ENCODE measurements at regions not wholly inside any gene's neighbourhood (a gene's known extent, or its start where the extent isn't known, plus 50 kb on each side); places are given as distances from the start of the nearest gene placed in this dataset.

DNA sequence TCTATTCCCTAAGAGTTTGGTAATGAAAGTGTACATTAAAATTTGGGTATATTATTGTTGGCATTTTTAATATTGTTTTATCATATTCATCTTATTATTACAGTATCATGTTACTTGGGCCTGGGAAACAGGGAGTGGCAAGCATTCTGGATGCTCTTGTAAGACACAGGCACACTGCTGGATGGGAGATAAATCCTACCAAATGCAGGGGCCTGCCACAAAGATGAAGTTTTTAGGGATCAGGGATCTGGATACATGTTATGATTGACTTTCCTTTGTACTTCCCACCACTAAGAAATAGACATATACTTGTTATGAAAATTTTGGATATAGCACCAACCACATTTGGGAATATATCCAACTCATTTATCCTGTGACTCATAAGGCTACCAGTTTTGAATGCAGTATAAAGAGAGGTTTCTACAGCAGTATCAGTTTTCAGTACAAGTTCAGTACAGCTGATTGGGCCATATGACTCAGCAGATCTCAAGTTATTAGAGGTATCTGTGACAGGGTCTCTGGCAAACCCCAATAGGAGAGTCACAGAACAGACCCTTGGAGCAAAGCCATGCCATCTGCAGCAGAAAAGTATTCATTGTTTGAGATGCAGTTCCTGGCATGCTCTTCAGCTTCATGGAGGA is 360.1 kb downstream of the DMAC1 start:
- FAIRE-seq (no peak), DNase-seq (ENCODE audit: low read depth in 1 of 2, low spot score in 2 of 2) (no peak)
- Histone ChIP-seq H2AK5ac (ENCODE audit: low read depth, low read length) (no peak overlapping the region), H4K91ac (replicated peaks; ENCODE audit: insufficient read length, low read length) (no peak overlapping the region), H2BK20ac (ENCODE audit: low read length) (no peak overlapping the region), H4K8ac (ENCODE audit: extremely low read depth, insufficient read depth, low read length) (no peak overlapping the region), H2BK12ac (ENCODE audit: low read depth, low read length) (no peak overlapping the region), H2BK15ac (ENCODE audit: low read length) (no peak overlapping the region), H3K4ac (replicated peaks; ENCODE audit: insufficient read length, low read depth, low read length) (no peak overlapping the region), H2BK120ac (replicated peaks; ENCODE audit: low read depth, low read length) (no peak overlapping the region), H2BK5ac (ENCODE audit: low read depth, low read length) (no peak overlapping the region), H3K9ac (replicated peaks in 1 of 4; ENCODE audit: extremely low read depth in 1 of 4, low read depth in 3 of 4, low read length in 3 of 4) (no peak overlapping the region), H3K4me3 (ENCODE audit: extremely low read depth in 1 of 4, insufficient read depth in 2 of 4, low read depth in 3 of 4, low read length in 4 of 4) (no peak overlapping the region), H3K14ac (ENCODE audit: insufficient read length) (no peak overlapping the region), H2AFZ (ENCODE audit: low read length) (no peak overlapping the region), H3K9me3 (ENCODE audit: insufficient read depth in 2 of 2, low read depth in 1 of 2, low read length in 1 of 2) (no peaks in the 10 kb centered on the region), H3K56ac (replicated peaks; ENCODE audit: insufficient read length, low read depth, low read length) (no peak overlapping the region), H3K79me2 (ENCODE audit: control insufficient read depth in 1 of 2, insufficient read depth in 2 of 2, low read length in 2 of 2) (no peaks in the 10 kb centered on the region), H3K36me3 (ENCODE audit: control insufficient read depth in 2 of 4, insufficient read depth in 4 of 4, low read length in 3 of 4) (no peaks in the 10 kb centered on the region), H3K27ac (ENCODE audit: low read depth, low read length) (no peak overlapping the region), H3K18ac (ENCODE audit: extremely low read depth, low read length) (no peak overlapping the region), H3K23ac (ENCODE audit: insufficient read length) (no peak overlapping the region), H4K5ac (ENCODE audit: insufficient read length, low read depth, low read length) (no peak overlapping the region), H3K4me1 (replicated peaks in 1 of 4; ENCODE audit: control insufficient read depth in 3 of 4, insufficient read depth in 4 of 4, low read length in 3 of 4) (no peaks in the 10 kb centered on the region), H4K20me1 (replicated peaks in 1 of 2; ENCODE audit: control insufficient read depth in 1 of 2, insufficient read depth in 2 of 2, low read length in 2 of 2) (no peaks in the 10 kb centered on the region), H3K4me2 (ENCODE audit: insufficient read depth in 1 of 2, low read depth in 2 of 2, low read length in 2 of 2) (no peak overlapping the region), H3K23me2 (ENCODE audit: low read depth, low read length) (no peaks in the 10 kb centered on the region), H3K27me3 (replicated peaks in 1 of 4; ENCODE audit: control insufficient read depth in 3 of 4, extremely low read depth in 1 of 4, insufficient read depth in 3 of 4, low read length in 3 of 4) (no peaks in the 10 kb centered on the region), H3K79me1 (ENCODE audit: low read depth, low read length) (no peaks in the 10 kb centered on the region)
- ChIA-PET POLR2A (ENCODE audit: partially characterized antibody) (interaction anchor here (1.6 kb wide), 1 partner anchor 199 kb away, joined by 3 read pairs; no protein-coding TSS in a partner anchor), CTCF (ENCODE audit: partially characterized antibody) (interaction anchor here (0.6 to 0.8 kb wide), 2 partner anchors 205 to 860 kb away, joined by 3 read pairs; no protein-coding TSS in a partner anchor)
- TF ChIP-seq CEBPB (IDR thresholded peaks at IDR 0.05; ENCODE audit: low read depth, low read length): no peak

Data from H1 (cell line).